Spleen (tissue), 7 donors: ENCODE measurements at regions not wholly inside any gene's neighbourhood (a gene's known extent, or its start where the extent isn't known, plus 50 kb on each side); places are given as distances from the start of the nearest gene placed in this dataset.

Experiments
- CTCF ChIP-seq, 11 experiments: fragments of 200-600 bp in 7 of 11; fragments of 450-650 bp in 4 of 11; sonication (generic) in 4 of 11; IDR thresholded peaks in 8 of 11; conservative IDR thresholded peaks in 3 of 11; 1 replicate in 7 of 11; 2 replicates in 4 of 11; pipeline versions ENCODE4 v1.4.0 to v1.8.0; 2016 to 2021; ENCODE audit warnings: antibody characterized with exemption in 11 of 11, inconsistent platforms in 4 of 11, mild to moderate bottlenecking in 1 of 11
- POLR2A ChIP-seq, 3 donors: fragments of 450-650 bp; IDR thresholded peaks; one replicate each; pipeline ENCODE4 v1.5.1; 2017; ENCODE audit warnings: antibody characterized with exemption in 3 of 3, mild to moderate bottlenecking in 1 of 3
- POLR2AphosphoS5 ChIP-seq, 3 donors: sonication (generic); formaldehyde crosslinking; IDR thresholded peaks; one replicate each; pipeline ENCODE4 v1.5.1; 2017; ENCODE audit warnings: antibody characterized with exemption in 3 of 3
- donor health status: DM: no; HTN: no; CAD: no; lungs with moderate emphysema.
- donor health status: DM: no; HTN: no; CAD: no.
- donor health status: DM: no; HTN: no; CAD: no.

- no peak for TF ChIP-seq CTCF (IDR thresholded peaks at IDR 0.05 in 8 of 11, conservative IDR thresholded peaks at IDR 0.05 in 3 of 11)
- no peak for TF ChIP-seq POLR2AphosphoS5 (IDR thresholded peaks at IDR 0.05)
- TF ChIP-seq POLR2A (IDR thresholded peaks at IDR 0.05): no peak
These were observed 170.3 kb upstream of the NXPH2 start for GRCh38 chr2:138950486-138950885.
